Breast epithelium (tissue), 3 donors: ENCODE measurements at regions not wholly inside any gene's neighbourhood (a gene's known extent, or its start where the extent isn't known, plus 50 kb on each side); places are given as distances from the start of the nearest gene placed in this dataset.
"Not testable (repeated sequence)": the region's sequence is repeated elsewhere in the genome, so short reads cannot be mapped to it uniquely, and the experiment has no call there.

ENCODE experiments used
- POLR2A ChIP-seq: fragments of 450-650 bp; IDR thresholded peaks from one replicate; pipeline ENCODE4 v1.6.1; 2016; ENCODE audit warnings: antibody characterized with exemption, mild to moderate bottlenecking, moderate library complexity
- POLR2AphosphoS5 ChIP-seq, 3 donors: sonication (generic); formaldehyde crosslinking; IDR thresholded peaks; one replicate each; pipeline ENCODE4 v1.6.1; 2017; ENCODE audit warnings: antibody characterized with exemption in 3 of 3
- TF ChIP-seq, protein P1 (sequence below), 3 donors: fragments of 450-650 bp; IDR thresholded peaks; one replicate each; pipeline ENCODE4 v1.5.1; 2016 to 2017; ENCODE audit warnings: antibody characterized with exemption in 3 of 3, mild to moderate bottlenecking in 3 of 3, moderate library complexity in 3 of 3

DNA sequence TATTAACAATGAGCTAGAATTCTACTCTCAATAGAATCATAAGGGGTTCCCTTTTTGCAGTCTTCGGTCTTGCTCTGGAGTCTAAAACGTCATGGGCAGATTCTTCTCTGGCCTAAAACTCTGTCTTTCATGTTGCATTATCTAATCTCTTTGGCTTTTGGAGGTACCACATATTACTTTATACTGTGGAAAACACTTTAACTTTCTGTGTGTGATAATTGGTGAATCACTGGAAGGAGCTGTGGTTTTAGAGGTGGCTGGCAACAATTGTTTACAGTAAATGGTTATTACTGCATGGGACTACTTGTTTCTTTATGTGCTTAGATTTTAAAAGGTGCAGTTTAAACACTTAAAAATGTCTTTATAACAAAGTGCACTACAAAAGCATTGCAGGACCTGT, 414.3 kb downstream of the TMEM135 start:
- not testable (repeated sequence) for TF ChIP-seq POLR2A; POLR2AphosphoS5 (IDR thresholded peaks at IDR 0.05)
- TF ChIP-seq, protein P1, sequence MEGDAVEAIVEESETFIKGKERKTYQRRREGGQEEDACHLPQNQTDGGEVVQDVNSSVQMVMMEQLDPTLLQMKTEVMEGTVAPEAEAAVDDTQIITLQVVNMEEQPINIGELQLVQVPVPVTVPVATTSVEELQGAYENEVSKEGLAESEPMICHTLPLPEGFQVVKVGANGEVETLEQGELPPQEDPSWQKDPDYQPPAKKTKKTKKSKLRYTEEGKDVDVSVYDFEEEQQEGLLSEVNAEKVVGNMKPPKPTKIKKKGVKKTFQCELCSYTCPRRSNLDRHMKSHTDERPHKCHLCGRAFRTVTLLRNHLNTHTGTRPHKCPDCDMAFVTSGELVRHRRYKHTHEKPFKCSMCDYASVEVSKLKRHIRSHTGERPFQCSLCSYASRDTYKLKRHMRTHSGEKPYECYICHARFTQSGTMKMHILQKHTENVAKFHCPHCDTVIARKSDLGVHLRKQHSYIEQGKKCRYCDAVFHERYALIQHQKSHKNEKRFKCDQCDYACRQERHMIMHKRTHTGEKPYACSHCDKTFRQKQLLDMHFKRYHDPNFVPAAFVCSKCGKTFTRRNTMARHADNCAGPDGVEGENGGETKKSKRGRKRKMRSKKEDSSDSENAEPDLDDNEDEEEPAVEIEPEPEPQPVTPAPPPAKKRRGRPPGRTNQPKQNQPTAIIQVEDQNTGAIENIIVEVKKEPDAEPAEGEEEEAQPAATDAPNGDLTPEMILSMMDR (IDR thresholded peaks at IDR 0.05) = not testable (repeated sequence)
